Inferior parietal cortex (tissue), 1 donor: ENCODE measurements at regions not wholly inside any gene's neighbourhood (a gene's known extent, or its start where the extent isn't known, plus 50 kb on each side); places are given as distances from the start of the nearest gene placed in this dataset.

ENCODE experiments used
- DNase-seq: peaks from one replicate; pipeline ENCODE4 v3.0.0-alpha.2; 2016; ENCODE audit errors: extremely low spot score

DNA sequence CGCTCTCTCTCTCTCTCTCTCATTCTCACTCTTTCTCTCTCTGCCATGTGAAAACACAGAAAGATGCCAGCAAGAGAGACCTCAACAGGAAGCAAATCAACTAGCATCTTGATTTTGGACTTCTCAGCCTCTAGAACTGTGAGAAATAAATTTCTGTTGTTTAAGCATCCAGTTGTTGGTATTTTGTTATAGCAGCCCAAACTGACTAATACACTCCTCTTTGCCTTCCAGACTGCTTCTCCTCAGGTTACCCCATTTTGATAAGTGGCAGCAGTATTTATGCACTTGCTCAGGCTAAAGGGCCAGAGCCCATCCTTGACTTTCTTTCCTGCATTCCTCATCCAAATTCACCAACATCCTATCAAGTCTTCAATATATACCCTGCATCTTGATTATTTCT is 76.6 kb upstream of the NANOGP8 start:
- DNase-seq: no peak

DNA sequence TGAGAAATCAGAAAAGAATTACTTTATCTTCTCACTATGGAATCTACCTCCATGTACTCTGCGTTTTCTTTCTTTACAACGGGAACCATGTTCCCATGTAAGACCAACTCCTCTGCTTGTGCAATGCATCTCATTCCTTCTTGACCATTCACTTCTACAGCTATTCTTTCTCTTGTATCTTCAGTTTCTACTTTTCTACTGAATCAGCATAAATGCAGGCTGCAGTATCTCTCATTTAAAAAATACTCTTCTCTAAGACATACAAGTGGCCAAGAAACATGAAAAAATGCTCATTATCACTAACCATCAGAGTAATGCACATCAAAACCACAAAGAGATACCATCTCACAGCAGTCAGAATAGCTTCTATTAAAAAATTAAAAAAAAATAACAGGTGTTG is 74.1 kb upstream of the NANOGP8 start:
- no peak for DNase-seq

DNA sequence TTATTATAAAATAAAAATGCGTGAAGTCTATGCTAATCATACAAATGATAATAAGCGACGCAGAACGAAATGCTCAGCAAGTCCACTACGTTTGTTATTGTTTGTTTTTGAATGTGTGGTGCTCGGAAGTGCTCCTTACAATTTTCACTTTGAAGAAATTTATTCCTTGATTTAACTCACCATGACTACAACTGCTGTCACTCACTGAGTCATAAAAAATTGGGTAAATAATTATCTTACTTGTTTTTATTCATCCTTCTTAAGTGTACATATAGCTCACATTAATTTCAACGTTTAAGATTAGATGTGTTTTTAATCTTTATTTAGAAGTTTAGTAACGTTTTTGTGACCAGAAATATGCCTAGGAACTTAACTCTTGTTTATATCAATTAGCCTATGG is 66.7 kb upstream of the NANOGP8 start:
- DNase-seq: no peak

DNA sequence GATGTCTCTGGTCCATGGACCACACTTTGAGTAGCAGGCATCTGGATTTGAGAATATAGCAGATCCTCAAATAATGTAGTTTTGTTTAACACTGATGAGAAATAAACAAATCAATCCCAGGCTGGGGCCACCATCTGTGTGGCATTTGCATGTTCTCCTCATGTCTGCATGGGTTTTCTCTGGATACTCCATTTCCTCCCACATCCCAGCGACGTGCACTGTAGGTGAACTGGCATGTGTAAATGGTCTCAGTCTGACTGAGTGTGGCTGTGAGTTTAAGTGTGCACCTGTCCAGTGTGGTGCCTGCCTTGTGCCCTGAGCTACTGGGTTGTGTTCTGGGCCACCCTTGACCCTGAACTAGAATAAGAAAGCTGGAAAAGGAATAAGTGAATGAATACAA is 66.3 kb upstream of the NANOGP8 start:
- no peak for DNase-seq

DNA sequence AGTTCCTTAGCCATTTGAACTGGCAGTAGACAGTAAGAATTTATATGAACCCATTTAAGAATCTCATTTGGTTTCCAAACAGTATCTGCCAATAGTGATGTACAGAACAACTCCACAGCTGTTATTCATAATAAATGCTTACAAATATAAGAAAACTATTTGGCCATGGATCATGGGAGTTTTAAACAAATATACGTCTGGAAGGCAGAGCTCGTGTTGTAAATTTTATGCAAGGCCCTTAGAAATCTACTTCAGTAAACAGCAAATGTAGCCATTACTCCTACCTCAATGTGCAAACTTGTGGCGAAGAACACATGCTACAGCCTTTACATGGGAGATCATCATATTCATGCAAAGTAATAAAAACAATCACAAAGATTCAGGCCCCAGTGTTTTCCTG is 65.3 kb upstream of the NANOGP8 start:
- DNase-seq: no peak

DNA sequence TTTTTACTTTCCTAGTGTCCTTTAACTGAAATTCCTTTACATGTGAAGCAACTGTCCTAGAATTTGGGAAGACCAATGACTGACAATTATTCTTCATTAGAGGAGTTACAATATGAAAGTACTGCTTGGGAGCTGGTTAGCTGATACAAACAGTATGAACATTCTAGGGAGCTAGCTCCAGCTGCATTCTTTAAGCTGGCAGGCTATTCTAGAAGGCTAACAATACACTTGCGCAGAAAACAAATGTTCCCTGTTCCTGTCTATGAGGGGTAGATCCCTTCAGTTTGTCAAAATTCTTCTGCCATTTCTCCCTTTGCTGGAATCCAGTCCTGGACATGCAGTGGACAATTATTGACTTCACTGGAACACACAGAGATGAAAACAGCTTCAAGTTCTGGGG is 60.2 kb upstream of the NANOGP8 start:
- DNase-seq: no peak

DNA sequence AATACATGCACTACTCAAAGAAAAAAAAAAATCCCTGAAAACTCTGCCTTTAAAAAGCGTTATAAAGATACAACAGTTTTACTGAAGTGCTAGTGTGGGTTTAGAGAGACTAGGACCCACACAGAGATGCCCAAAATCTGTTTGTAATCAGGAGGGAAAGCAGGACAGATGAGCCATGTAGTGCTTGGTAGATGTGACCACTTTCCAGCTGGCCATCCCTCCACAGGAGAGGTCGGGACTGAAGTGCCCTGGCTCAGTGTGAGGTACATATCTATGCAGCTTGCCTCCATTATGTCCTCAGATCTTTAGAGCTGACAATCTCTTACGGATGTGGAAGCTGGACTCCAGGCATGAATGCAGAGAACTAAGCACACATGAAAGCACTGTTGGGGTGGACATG is 57.5 kb upstream of the NANOGP8 start:
- no peak for DNase-seq

DNA sequence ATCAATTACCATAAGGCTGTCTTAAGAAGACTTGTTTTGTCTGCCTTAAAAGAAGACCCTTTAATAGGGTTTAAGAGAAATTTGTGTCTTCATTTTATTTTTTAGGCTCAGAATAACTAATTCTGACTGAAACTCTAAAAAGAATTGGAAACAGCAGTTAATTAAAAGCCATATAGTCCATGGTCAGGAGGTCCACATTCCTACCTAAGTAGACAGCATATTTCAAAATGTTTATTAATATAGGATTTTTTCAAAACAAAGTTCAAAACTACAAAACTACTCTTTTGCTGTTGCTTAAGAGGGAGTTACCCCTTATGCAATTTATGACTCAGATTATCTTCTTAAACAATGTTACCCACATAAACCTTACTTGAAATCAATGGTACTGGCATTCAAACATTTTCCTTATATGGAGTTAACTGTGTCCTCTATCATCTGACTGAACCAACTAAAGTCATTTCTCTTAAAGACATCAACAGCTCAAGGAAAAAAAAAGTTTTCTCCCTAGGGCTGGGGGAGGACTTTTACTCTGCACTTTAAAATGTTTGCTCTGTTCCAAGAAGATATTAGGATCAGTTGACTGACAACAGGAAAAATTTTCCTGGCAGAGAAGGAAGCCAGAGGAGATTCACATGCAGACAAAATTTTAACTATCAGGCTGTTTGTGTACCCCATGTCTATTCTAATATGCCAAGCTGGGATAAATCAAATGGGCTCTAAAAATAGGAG is 56.8 kb upstream of the NANOGP8 start:
- no peak for DNase-seq

DNA sequence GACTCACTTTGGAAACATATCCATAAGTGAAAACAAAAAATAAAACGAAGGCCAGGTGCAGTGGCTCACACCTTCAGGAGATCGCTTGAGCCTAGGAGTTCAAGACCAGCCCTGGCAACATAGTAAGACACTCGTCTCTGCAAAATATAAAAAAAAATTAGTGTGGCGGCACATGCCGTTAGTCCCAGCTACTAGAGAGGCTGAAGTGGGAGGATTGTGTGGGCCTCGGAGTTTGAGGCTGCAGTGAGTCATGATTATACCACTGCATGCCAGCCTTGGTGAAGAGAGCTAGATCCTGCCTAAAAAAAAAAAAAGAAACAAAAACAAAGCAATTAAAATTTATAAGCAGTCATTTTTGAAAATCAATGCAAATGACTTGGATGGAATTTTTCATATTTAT is 54.7 kb upstream of the NANOGP8 start:
- no peak for DNase-seq

DNA sequence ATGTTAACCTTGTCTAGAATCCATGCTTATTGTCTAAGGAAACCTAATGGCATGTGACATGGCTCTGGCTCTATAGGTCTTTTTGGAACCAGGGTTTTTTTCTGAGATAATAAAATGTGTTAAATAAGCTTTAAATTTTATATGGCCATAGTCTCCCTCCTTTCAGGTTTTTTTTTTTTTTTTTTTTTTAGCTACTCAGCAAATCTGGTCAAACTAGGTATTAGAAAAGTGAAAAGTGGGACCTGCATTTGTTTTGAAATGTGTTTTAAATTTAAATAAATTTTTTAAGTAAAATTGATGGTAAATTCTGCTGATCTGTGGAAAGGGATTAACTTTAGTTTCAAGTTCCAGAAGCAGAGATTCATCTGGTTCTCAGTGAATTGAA is 52.1 kb upstream of the NANOGP8 start:
- no peak for DNase-seq

DNA sequence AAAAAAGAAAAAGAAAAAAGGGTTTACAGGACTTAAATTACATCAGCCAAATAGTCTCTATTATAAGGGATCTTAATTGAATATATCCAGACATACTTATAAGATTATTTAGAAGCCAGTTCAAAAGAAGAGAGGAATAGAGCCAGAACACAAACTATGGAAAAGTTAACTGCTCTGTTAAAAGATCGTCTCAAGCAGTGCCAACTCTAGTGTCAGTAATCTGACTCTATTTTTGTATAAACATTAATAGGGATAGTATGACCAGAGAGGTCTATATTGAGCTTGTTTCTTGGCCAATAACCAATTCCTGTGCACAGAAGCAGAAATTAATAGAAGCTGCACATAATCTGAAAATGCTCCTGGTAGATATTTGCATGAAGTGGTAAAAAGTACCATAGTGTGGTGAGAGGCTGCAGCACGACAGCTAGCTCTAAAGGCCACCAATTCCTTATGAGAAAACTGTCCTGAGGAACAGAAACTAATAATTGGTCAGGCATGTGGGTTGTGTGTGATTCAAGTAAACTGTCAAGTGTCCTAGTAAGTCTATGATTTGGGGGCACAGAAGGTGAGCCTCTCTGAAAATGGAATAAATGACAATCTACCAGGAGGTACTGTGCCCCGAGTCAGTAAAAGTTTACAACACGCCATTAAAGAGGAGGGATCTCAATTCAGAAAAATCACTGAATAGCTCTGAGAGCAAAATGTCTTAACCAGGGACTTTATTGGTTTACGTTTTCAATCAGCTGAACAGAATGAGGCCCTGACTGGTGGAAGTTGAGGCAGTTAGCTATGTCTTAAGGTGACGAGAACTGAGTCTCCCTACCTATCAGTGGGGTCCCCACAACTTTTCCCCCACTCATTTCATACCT is 51.5 kb upstream of the NANOGP8 start:
- DNase-seq: no peak
